ENCODE measurements at regions not wholly inside any gene's neighbourhood (a gene's known extent, or its start where the extent isn't known, plus 50 kb on each side); places are given as distances from the start of the nearest gene placed in this dataset.

GRCh38 chr13:76656056-76656455 is 230.1 kb downstream of the KCTD12 start:
- DNase-seq (ENCODE audit: low spot score) = no peak
- no peaks in the 10 kb centered on the region for H3K9me3 Mint-ChIP-seq
- no peaks in the 10 kb centered on the region for H3K4me1 Mint-ChIP-seq (ENCODE audit: low read depth)
- H3K27me3 Mint-ChIP-seq (ENCODE audit: low read depth) = no peaks in the 10 kb centered on the region
- intact Hi-C loops (cut with micrococcal nuclease) = no loop called here
- no peak overlapping the region for H3K27ac Mint-ChIP-seq
- no peaks in the 10 kb centered on the region for H3K36me3 Mint-ChIP-seq (ENCODE audit: low read depth)
- H3K4me3 Mint-ChIP-seq (ENCODE audit: low read depth) = no peak overlapping the region

GRCh38 chr13:76654263-76654662 is 231.9 kb downstream of the KCTD12 start:
- Mint-ChIP-seq H3K27me3 (ENCODE audit: low read depth) (no peaks in the 10 kb centered on the region), H3K4me3 (ENCODE audit: low read depth) (no peak overlapping the region), H3K4me1 (ENCODE audit: low read depth) (no peaks in the 10 kb centered on the region), H3K36me3 (ENCODE audit: low read depth) (no peaks in the 10 kb centered on the region), H3K27ac (no peak overlapping the region), H3K9me3 (no peaks in the 10 kb centered on the region)
- DNase-seq (ENCODE audit: low spot score) = no peak
- intact Hi-C loops (cut with micrococcal nuclease) = no loop called here

- no peak overlapping the region for H3K4me3 Mint-ChIP-seq (ENCODE audit: low read depth)
- intact Hi-C loops (cut with micrococcal nuclease) = no loop called here
- no peaks in the 10 kb centered on the region for H3K4me1 Mint-ChIP-seq (ENCODE audit: low read depth)
- no peaks in the 10 kb centered on the region for H3K9me3 Mint-ChIP-seq
- peaks cover 5% of the 10 kb centered on the region for H3K27me3 Mint-ChIP-seq (ENCODE audit: low read depth)
- no peaks in the 10 kb centered on the region for H3K36me3 Mint-ChIP-seq (ENCODE audit: low read depth)
- no peak for DNase-seq (ENCODE audit: low spot score)
- no peak overlapping the region for H3K27ac Mint-ChIP-seq
These were observed 234.9 kb downstream of the KCTD12 start for GRCh38 chr13:76651286-76651685.

GRCh38 chr13:76647550-76647949 is 238.7 kb downstream of the KCTD12 start:
- intact Hi-C loops (cut with micrococcal nuclease) = no loop called here
- H3K27ac Mint-ChIP-seq = no peak overlapping the region
- no peaks in the 10 kb centered on the region for H3K36me3 Mint-ChIP-seq (ENCODE audit: low read depth)
- DNase-seq (ENCODE audit: low spot score) = no peak
- no peak overlapping the region for H3K4me3 Mint-ChIP-seq (ENCODE audit: low read depth)
- H3K4me1 Mint-ChIP-seq (ENCODE audit: low read depth) = no peaks in the 10 kb centered on the region
- no peaks in the 10 kb centered on the region for H3K9me3 Mint-ChIP-seq
- H3K27me3 Mint-ChIP-seq (ENCODE audit: low read depth) = peaks cover 5% of the 10 kb centered on the region

- peaks cover 5% of the 10 kb centered on the region for H3K27me3 Mint-ChIP-seq (ENCODE audit: low read depth)
- H3K4me3 Mint-ChIP-seq (ENCODE audit: low read depth) = no peak overlapping the region
- no peaks in the 10 kb centered on the region for H3K36me3 Mint-ChIP-seq (ENCODE audit: low read depth)
- no peak overlapping the region for H3K27ac Mint-ChIP-seq
- no peak for DNase-seq (ENCODE audit: low spot score)
- H3K9me3 Mint-ChIP-seq = no peaks in the 10 kb centered on the region
- intact Hi-C loops (cut with micrococcal nuclease) = no loop called here
- no peaks in the 10 kb centered on the region for H3K4me1 Mint-ChIP-seq (ENCODE audit: low read depth)
These were observed 239.3 kb downstream of the KCTD12 start for GRCh38 chr13:76646946-76647345.

GRCh38 chr13:76645632-76646031 is 240.6 kb downstream of the KCTD12 start:
- H3K36me3 Mint-ChIP-seq (ENCODE audit: low read depth) = no peaks in the 10 kb centered on the region
- H3K4me3 Mint-ChIP-seq (ENCODE audit: low read depth) = no peak overlapping the region
- intact Hi-C loops (cut with micrococcal nuclease) = no loop called here
- no peaks in the 10 kb centered on the region for H3K9me3 Mint-ChIP-seq
- no peak for DNase-seq (ENCODE audit: low spot score)
- peaks cover 5% of the 10 kb centered on the region for H3K27me3 Mint-ChIP-seq (ENCODE audit: low read depth)
- H3K27ac Mint-ChIP-seq = no peak overlapping the region
- H3K4me1 Mint-ChIP-seq (ENCODE audit: low read depth) = no peaks in the 10 kb centered on the region

GRCh38 chr13:76644906-76645305 is 241.3 kb downstream of the KCTD12 start:
- no peaks in the 10 kb centered on the region for H3K36me3 Mint-ChIP-seq (ENCODE audit: low read depth)
- no peak for DNase-seq (ENCODE audit: low spot score)
- H3K9me3 Mint-ChIP-seq = no peaks in the 10 kb centered on the region
- no peak overlapping the region for H3K27ac Mint-ChIP-seq
- peaks cover 5% of the 10 kb centered on the region for H3K27me3 Mint-ChIP-seq (ENCODE audit: low read depth)
- intact Hi-C loops (cut with micrococcal nuclease) = no loop called here
- H3K4me1 Mint-ChIP-seq (ENCODE audit: low read depth) = no peaks in the 10 kb centered on the region
- no peak overlapping the region for H3K4me3 Mint-ChIP-seq (ENCODE audit: low read depth)

GRCh38 chr13:76643596-76643995 is 242.6 kb downstream of the KCTD12 start:
- no peaks in the 10 kb centered on the region for H3K9me3 Mint-ChIP-seq
- no peak for DNase-seq (ENCODE audit: low spot score)
- peaks cover 5% of the 10 kb centered on the region for H3K27me3 Mint-ChIP-seq (ENCODE audit: low read depth)
- intact Hi-C loops (cut with micrococcal nuclease) = no loop called here
- H3K36me3 Mint-ChIP-seq (ENCODE audit: low read depth) = no peaks in the 10 kb centered on the region
- H3K27ac Mint-ChIP-seq = no peak overlapping the region
- H3K4me1 Mint-ChIP-seq (ENCODE audit: low read depth) = no peaks in the 10 kb centered on the region
- no peak overlapping the region for H3K4me3 Mint-ChIP-seq (ENCODE audit: low read depth)

- no peaks in the 10 kb centered on the region for H3K9me3 Mint-ChIP-seq
- no peak for DNase-seq (ENCODE audit: low spot score)
- H3K27me3 Mint-ChIP-seq (ENCODE audit: low read depth) = no peaks in the 10 kb centered on the region
- H3K36me3 Mint-ChIP-seq (ENCODE audit: low read depth) = no peaks in the 10 kb centered on the region
- H3K27ac Mint-ChIP-seq = no peak overlapping the region
- H3K4me3 Mint-ChIP-seq (ENCODE audit: low read depth) = no peak overlapping the region
- intact Hi-C loops (cut with micrococcal nuclease) = no loop called here
- H3K4me1 Mint-ChIP-seq (ENCODE audit: low read depth) = no peaks in the 10 kb centered on the region
These were observed 245.1 kb downstream of the KCTD12 start for GRCh38 chr13:76641056-76641455.

GRCh38 chr13:76638882-76639281 is 247.3 kb downstream of the KCTD12 start:
- H3K9me3 Mint-ChIP-seq = no peaks in the 10 kb centered on the region
- intact Hi-C loops (cut with micrococcal nuclease) = no loop called here
- DNase-seq (ENCODE audit: low spot score) = no peak
- no peak overlapping the region for H3K27ac Mint-ChIP-seq
- H3K36me3 Mint-ChIP-seq (ENCODE audit: low read depth) = no peaks in the 10 kb centered on the region
- no peaks in the 10 kb centered on the region for H3K27me3 Mint-ChIP-seq (ENCODE audit: low read depth)
- H3K4me3 Mint-ChIP-seq (ENCODE audit: low read depth) = no peak overlapping the region
- no peaks in the 10 kb centered on the region for H3K4me1 Mint-ChIP-seq (ENCODE audit: low read depth)

- Mint-ChIP-seq H3K36me3 (ENCODE audit: low read depth) (no peaks in the 10 kb centered on the region), H3K27ac (no peak overlapping the region), H3K27me3 (ENCODE audit: low read depth) (no peaks in the 10 kb centered on the region), H3K4me1 (ENCODE audit: low read depth) (no peaks in the 10 kb centered on the region), H3K9me3 (no peaks in the 10 kb centered on the region), H3K4me3 (ENCODE audit: low read depth) (no peak overlapping the region)
- intact Hi-C loops (cut with micrococcal nuclease) = no loop called here
- no peak for DNase-seq (ENCODE audit: low spot score)
These were observed 248.0 kb downstream of the KCTD12 start for GRCh38 chr13:76638181-76638580.

GRCh38 chr13:76637641-76638141 is 248.5 kb downstream of the KCTD12 start:
- intact Hi-C loops (cut with micrococcal nuclease) = no loop called here
- Mint-ChIP-seq H3K27ac (no peak overlapping the region), H3K36me3 (ENCODE audit: low read depth) (no peaks in the 10 kb centered on the region), H3K9me3 (no peaks in the 10 kb centered on the region), H3K4me1 (ENCODE audit: low read depth) (no peaks in the 10 kb centered on the region), H3K27me3 (ENCODE audit: low read depth) (no peaks in the 10 kb centered on the region), H3K4me3 (ENCODE audit: low read depth) (no peak overlapping the region)
- no peak for DNase-seq (ENCODE audit: low spot score)

GRCh38 chr13:76636829-76637228 is 249.4 kb downstream of the KCTD12 start:
- H3K27ac Mint-ChIP-seq = no peak overlapping the region
- no peaks in the 10 kb centered on the region for H3K36me3 Mint-ChIP-seq (ENCODE audit: low read depth)
- no peak overlapping the region for H3K4me3 Mint-ChIP-seq (ENCODE audit: low read depth)
- no peaks in the 10 kb centered on the region for H3K9me3 Mint-ChIP-seq
- intact Hi-C loops (cut with micrococcal nuclease) = no loop called here
- no peak for DNase-seq (ENCODE audit: low spot score)
- no peaks in the 10 kb centered on the region for H3K27me3 Mint-ChIP-seq (ENCODE audit: low read depth)
- H3K4me1 Mint-ChIP-seq (ENCODE audit: low read depth) = no peaks in the 10 kb centered on the region

Data from activated T-helper 2 cell treated with anti-CD3 and anti-CD28 coated beads, Interferon-gamma antibody, Interleukin-2, Interleukin-4, amounts not matched to agents 10 μg/mL and 5 μg/mL and 100 μg/mL, durations not matched to agents 14 hours and 24 hours and 36 hours (primary cell).